GM18520 (cell line): ENCODE measurements at regions not wholly inside any gene's neighbourhood (a gene's known extent, or its start where the extent isn't known, plus 50 kb on each side); places are given as distances from the start of the nearest gene placed in this dataset.
"Not testable (repeated sequence)": the region's sequence is repeated elsewhere in the genome, so short reads cannot be mapped to it uniquely, and the experiment has no call there.

Experiments used
- ATAC-seq: cut with Tn5 transposase; IDR thresholded peaks from one replicate; pipeline ENCODE4 v1.9.1; 2021; ENCODE audit not compliant: unreplicated experiment

DNA sequence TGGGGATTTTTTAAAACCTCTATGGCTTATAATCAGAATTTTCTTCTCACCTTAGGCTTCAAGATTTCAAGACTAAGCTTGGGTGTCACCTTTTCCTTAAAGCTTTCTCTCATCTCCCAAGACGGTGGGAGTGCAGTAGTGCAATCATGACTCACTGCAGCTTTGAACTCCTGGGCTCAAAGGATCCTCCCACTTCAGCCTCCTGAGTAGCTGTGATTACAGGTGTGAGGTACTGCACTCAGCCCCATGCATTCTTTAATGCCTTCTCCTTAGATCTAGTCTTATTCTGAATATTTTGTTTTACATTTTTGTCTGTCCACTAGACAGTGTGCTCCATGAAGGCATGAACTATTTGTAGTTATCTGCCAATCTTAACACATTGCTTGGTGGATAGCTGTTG is 55.7 kb upstream of the FAT3 start:
- ATAC-seq = no peak

DNA sequence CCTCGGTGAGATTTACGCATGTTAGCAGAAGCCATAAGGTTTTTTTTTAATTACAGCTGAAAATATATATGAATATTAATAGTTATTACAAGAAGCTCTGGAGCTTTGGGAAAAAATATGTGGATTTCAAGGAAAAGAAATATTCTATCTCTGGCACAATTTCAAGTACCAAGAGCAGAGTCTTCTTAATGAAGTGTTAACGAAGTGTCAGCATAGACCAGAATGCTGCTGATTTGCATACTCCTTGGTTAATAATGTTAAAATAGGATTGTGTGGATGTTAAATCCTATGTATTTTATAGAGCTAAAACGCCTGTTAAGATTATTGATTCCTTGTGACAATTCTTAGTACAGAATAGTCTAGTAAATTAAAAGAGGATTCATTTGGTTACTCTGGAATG is 57.0 kb upstream of the FAT3 start:
- ATAC-seq = no peak

DNA sequence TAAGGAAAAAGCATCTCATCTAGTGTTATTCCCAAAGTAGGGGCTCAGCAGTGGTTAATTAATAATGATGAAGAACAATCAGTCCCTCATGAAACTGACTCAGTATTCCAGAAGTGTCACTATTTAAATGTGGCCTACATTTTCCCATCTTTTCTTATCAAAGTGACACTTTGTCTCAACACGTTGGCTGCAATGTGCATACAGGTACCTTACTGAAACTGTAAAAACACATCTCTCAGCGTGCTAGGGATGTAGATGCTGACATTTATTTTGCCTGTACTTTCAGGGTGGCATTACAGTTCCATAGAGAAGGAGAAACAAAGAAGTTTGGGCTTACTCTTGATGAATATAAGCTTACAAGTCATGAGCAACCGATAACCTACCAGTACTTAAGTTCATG is 58.3 kb upstream of the FAT3 start:
- no peak for ATAC-seq

DNA sequence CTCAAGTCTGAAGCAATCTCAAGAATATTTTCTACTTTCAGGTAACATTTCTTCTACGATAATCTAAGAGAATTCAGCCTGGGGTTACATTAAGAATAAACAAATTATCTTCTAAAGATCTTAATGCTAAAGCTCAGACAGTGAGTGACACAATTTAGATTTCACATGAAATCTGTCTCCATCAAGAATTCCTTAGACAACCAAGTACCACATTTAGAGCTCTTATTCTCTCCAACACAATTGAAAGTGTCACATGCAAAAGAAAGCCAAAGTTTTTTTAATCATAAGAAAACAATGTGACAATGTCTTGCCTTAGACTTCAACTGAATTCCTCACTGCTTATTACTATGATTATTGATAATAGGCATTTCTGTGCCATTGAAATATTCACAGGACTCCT is 60.7 kb upstream of the FAT3 start:
- no peak for ATAC-seq

DNA sequence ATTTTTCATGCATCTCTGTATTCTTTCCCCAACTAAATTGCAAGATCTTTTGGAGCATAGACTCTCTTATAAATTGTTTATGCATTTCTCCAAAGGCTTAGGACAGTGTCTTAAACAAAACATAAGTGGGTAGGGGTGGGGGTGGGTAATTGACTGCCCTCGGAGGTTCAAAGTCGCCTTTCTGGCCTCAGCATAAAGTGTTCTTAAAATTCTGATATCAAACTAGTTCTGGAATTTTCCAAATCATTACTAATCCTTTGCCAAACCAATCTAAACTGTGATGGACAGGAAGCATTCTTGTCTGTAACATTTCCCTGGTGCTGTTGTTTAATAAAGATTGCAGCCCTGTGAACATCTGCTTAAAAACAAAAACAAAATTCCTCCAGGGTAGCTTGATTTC is 61.8 kb upstream of the FAT3 start:
- ATAC-seq = no peak

DNA sequence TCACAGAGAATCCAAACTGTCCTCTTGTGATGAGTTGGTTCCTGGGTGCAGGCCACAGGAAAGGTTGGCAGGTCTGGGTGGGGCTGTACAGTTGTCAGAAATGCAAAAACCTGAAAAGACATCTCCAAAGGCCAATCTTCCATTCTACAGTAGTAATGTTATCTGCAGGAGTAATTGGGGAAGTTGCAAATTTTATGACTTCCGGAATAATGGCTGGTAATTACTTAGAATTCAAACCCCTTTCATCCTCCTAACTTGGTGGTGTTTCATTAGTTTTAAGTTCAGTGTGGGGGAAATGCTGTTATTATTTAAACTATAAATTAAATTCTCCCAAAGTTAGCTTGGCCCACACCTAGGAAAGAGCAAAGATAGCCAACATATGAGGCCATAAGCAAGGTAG is 64.7 kb upstream of the FAT3 start:
- ATAC-seq = no peak

DNA sequence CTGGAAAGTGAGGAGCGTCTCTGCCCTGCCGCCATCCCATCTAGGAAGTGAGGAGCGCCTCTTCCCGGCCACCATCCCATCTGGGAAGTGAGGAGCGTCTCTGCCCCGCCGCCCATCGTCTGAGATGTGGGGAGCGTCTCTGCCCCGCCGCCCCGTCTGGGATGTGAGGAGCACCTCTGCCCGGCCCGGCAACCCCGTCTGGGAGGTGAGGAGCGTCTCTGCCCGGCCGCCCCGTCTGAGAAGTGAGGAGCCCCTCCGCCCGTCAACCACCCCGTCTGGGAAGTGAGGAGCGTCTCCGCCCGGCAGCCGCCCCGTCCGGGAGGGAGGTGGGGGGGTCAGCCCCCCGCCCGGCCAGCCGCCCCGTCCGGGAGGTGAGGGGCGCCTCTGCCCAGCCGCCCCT is 67.2 kb upstream of the FAT3 start:
- ATAC-seq = not testable (repeated sequence)

DNA sequence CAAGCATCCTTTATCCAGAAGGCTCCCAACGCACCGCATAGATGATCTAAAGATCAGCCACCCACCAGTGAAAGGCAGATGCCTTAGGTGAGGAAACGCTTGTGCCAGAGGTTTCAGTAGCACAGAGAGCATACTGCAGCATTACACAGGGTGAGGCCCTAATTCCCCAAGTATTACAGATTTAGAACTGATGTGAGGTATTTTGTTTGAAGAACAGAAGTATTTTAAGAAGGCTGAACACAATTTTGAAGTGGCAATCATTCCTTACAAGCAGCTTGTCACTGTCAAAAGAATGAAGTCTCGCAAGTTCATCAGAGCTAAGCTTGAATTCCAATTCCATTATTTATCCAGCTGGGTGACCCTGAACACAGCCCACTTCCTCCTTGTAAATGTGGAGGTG is 70.0 kb upstream of the FAT3 start:
- ATAC-seq = no peak

DNA sequence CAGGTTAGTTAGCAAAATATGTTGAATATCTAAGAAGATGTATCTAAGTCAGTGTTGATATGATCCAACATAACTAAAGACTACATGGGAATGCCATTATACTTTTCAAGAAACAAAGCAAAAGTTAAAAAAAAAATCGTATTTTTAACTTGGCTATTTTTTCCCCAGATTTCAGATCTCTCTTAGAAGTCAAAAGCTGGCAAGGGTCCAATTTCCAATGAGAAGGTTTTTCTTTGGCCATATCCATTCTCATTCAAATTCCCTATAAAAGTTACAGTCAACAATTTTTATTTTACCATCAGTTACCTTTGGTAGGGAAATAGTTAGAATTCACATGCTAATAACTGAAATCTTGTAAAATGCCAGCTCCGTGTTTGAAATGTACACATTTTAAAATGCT is 70.5 kb upstream of the FAT3 start:
- ATAC-seq = no peak

DNA sequence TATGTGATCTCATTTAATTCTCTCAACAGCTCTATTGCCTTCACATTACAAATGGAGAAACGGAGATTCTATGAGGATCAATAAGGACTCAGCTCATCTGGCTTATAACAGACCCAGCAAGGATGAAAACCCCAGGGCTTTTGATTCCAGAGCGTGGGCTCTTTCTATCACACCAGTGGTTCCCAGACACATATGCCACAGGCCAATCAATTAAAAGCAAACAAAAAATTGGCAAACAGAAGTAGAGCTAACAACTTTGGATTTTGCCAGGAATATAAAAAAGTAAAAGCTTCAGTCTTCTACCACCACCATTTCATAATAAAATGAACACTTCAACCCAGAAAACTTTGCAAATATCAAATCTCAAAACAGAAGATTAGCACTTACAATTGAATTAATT is 71.1 kb upstream of the FAT3 start:
- no peak for ATAC-seq

DNA sequence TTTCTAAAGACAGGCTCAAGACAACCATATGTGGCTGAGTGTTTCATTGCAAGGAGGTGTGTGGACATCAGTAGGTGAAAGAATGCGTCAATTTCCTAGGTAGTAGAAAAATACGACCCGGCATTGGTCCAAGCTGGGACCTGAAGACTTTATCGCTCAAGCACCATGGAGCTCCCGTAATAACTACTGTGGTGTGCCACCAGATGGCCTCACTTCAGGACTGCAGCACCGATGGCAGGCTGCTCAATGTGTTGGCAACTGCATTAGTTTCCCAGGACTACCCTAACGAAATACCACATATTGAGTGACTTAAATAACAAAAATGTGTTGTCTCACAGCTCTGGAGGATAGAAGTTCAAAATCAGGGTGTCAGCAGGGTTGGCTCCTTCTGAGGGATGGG is 72.4 kb upstream of the FAT3 start:
- no peak for ATAC-seq

DNA sequence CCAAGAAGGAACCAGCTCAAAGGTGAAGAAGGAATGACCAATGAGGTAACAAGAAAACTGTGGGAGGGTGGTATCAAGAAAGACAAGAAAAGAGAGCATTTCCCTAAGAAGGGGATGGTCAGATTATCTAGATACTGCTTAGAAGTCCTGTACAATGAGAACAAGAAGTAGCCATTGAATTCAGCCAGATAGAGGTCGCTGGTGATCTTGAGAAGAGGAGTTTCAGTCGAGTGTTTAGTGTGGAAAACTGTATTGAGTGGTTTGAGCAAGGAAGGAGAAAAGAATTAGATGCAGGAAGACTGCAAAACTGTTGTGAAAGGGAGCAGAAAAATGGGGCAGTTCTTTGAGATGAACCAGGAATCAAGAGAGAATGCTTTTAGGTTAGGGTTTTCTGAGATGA is 74.6 kb upstream of the FAT3 start:
- no peak for ATAC-seq

DNA sequence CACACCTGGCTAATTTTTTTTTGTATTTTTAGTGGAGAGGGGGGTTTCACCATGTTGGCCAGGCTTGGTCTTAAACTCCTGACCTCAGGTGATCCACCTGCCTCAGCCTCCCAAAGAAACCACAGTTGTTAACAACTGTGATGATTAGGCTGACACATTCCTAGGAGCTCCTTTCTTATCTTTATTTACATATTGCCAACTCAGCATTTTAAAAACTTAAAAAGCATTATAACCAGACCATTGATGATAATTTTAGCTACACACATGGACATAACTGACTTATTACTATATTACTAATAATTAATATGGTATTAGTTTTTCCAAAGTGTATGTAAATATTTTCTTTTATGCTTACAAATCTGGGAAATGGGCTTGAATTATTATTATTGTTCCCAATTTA is 82.9 kb upstream of the FAT3 start:
- ATAC-seq = no peak

DNA sequence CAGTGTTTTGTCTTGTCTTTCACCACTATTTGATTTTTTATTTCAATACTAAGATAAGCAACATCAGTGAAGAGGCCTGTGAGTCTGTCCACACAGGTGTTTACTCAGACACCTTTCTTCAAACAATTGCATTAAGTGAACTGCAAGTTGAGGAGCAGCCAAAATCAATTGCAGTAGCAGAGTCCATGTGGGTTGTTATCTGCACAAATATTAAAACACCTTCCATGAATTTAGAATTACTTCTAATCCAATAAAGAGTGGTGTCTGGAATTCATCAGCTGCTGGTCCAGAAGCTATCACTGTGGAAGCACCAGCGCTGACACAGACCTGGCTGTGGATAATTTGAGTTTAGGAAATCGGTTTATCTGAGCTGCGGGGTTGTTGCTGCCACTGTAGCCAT is 83.5 kb upstream of the FAT3 start:
- no peak for ATAC-seq

DNA sequence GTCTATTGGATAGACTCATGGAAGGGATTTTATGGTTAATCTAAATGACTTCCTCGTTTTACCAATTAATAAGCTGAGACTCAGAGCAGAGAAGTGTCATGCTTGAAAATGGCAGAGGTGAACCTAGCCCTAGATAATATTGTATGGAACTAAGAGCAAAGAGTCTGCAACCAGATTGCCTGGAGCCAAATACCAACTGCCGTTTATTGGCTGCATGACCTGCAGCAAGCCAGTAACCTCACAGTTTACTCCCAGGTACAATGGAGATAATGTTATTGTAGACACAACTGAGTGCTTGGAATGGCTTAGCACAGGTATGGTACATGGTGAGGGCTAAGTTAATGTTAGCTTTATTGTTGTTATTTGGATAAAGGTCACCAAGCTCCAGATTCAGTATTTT is 84.6 kb upstream of the FAT3 start:
- no peak for ATAC-seq

DNA sequence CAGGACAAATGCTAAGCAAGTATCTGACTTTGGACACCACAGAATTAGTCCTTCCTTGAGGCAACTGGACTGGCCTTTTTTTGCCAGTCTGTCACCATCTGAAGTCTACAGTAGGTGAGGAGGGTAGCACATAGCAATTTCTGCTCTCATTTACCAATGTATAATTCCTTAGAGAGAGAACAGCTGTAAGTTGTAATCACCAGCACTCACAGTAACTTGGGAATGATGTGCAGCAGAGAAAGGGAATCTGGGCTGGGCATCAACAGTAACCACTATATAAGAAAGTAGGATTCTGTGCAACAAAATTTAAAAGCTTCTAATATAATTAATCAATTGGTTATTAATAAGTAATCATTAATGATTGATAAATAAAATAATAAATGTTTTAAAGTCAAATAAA is 86.3 kb upstream of the FAT3 start:
- no peak for ATAC-seq

DNA sequence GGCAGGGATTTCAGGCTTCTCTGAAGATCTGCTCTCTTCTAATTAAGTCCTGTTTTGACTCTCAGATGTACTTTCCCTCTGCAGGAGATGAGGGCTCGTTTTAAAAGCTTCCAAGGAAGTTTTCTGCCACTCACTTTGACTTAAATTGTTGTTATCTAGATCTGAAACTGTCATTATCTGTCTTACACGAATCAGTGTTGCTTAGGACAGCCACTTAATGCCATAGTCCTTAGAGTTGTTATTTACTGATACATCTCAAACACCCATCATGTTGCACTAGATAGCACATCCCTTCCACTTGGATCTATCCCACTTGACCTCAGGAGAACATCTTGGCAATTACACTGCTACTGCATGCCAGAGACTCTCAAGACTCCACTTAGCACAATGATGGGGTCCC is 86.9 kb upstream of the FAT3 start:
- no peak for ATAC-seq

DNA sequence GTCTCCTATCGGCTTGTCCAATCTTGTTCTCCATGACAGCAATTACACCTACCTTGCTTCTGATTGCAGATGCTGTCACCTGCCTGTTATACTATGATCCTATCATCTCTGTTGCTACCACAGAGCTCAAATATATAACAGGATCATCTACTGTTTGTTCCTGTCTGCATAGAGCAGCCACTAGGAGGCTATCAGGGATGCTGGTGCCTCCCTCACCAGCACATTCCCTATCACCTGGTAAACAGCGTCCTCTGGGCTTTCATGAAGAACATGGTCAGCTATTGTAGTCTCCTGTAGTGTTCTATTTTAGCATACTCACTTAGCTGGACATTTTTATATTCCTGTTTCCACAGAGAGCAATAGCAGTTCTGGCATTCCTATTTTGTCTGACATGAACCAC is 87.8 kb upstream of the FAT3 start:
- ATAC-seq = no peak

DNA sequence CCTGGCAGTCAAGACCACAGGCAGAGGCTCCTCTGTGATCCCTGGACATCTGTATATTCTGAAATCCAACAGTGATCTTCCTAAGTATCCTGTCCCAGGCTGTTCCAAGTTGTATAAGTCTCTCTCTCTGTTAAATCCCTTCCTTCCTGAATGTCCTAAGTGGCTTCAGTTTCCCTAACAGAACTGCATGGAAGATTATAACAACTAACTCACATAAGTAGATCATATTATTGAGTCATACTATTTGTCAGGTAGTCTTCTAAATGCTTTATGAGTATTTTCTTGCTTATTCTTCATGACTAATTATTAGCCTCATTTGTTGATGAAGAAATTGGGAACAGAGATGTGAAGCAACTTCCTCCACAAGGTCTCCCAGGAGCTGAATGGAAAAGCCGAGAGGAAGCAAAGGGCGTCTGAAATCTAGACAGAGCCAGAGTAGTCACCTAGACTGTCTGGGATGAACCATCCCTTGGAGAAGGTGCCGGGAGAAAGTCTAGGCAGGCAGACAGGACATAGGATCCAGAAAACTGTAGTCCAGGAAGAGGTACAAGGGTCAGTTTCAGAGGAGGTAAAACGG is 93.2 kb upstream of the FAT3 start:
- no peak for ATAC-seq

DNA sequence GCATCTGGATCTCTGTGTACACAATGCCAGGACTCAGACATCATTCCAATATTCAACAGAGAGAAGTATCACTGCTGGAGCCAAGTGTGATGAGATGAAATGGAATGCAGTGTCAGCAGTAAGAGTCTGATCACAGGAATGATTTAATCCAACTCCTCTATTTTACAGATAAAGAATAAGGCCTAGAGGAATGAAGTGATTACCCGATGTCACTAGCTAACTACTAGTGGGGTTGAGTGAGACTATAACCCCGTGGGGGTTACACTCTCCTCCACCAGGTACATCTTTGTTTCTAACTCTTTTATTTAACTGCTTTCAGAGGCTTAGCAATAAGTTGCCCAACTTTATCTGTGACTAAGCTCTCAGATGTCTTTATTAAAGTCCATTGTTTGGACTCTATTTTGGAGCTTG is 94.2 kb upstream of the FAT3 start:
- ATAC-seq = no peak

DNA sequence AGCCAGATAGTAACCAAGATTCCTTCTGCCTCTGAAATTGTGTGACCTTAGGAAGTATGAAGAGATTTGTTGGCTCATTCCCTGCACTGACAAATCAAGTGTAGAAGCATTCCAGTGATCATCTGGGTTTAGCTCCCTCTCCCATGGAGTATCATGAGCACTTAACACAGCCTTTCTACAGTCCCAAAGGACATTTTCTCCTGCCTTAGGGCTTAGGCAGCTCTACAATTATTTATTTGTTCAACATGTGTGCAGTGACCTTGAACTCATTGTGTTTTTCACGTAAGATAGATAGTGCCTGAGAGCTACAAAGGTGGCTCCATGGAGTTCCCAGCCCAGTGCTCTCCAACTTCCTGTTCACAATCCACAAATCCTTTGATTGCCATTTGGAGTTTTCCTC is 94.8 kb upstream of the FAT3 start:
- no peak for ATAC-seq

DNA sequence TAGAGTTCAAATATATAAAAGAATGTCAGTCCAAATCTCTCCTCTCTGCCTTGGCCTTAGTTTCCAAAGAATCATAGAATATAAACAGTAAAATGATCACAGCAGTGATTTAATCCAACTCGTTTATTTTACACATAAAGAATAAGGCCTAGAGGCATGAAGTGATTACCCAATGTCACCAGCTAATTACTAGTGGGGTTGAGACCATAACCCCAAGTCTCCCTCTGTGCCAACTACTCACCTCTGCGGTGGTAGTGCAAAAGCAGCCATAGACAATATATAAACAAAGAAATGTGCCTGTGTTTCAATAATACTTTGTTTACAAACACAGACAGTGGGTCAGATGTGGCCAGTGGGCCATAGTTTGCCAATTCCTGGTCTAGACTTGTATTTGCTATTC is 96.6 kb upstream of the FAT3 start:
- no peak for ATAC-seq

DNA sequence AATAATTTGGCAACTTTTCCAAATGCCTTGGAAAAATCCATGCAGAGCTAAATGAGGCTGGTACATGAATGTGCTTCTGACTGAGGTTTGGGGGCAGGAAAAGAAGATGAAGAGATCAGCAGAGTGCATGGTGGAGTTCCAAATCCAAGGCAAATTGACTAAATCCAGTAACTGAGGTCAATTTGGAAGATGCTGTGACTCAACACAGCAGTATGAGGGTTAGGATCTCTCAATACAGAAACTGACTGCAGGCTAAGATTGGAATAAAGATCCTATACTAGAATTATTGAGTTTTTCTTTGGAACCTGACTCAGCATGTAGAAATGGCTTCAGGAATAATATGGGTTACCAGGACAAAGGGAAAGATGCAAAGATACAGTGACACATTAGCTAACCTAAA is 99.3 kb upstream of the FAT3 start:
- no peak for ATAC-seq

DNA sequence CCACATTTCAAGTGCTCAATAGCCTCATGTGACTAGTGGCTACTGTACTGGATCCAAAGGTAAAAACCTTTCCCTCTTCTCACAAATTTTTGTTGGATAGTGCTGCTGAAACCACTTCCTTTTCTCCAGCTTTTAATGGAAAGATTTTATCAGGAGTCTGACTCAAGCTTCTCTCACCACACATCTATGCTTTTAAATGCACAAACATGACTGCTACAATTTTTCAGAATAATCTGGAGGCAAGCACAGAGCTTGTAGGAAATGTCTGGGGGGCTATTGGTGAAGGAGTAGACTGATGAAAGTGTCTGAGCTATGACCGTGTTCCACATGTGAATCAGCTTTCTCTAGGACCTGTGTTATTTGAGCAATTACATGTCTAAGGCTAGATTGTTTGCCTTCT is 101.1 kb upstream of the FAT3 start:
- no peak for ATAC-seq
